ENCODE measurements at regions not wholly inside any gene's neighbourhood (a gene's known extent, or its start where the extent isn't known, plus 50 kb on each side); places are given as distances from the start of the nearest gene placed in this dataset.
A peak's percentile ranks its signal among the peaks of the same experiment; 100 is the strongest.

DNA sequence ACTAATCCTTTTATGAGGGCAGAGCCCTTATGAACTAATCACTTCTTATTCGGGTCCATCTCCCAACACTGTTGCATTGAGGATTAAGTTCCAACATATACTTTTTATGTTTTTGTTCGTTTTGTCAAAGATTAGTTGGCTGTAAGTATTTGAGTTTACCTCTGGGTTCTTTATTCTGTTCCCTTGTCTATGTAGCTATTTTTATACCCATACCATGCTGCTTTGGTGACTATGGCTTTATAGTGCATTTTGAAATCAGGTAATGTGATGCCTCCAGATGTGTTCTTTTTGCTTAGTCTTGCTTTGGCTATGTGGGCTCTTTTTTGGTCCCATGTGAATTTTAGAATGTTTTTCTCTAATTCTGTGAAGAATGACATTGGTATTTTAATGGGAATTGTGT lies 166.4 kb upstream of the KCNMB2 start:
- DNase-seq (ENCODE audit: low read depth), result no peak
- no peak for TF ChIP-seq CTCF (conservative IDR thresholded peaks at IDR 0.05; ENCODE audit: low read length)
- no peak overlapping the region for H3K4me3 ChIP-seq (ENCODE audit: low read length)

DNA sequence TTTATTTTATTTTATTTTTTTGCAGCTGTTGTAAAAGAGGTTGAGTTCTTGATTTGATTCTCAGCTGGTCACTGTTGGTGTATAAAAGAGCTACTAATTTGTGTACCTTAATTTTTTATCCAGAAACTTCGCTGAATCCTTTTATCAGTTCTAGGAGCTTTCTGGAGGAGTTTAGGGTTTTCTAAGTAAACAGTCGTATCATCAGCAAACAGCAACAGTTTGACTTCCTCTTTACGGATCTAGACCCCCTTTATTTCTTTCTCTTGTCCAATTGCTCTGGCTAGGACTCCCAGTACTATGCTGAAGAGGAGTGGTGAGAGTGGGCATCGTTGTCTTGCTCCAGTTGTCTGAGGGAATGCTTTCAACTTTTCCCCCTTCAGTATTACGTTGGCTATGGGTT lies 165.8 kb upstream of the KCNMB2 start:
- TF ChIP-seq CTCF (conservative IDR thresholded peaks at IDR 0.05; ENCODE audit: low read length), result no peak
- no peak overlapping the region for H3K4me3 ChIP-seq (ENCODE audit: low read length)
- no peak for DNase-seq (ENCODE audit: low read depth)

- H3K4me3 ChIP-seq (ENCODE audit: low read length), result no peak overlapping the region
- peak; percentile 15 for DNase-seq (ENCODE audit: low read depth)
- TF ChIP-seq CTCF (conservative IDR thresholded peaks at IDR 0.05; ENCODE audit: low read length), result no peak
These were observed 154.7 kb upstream of the KCNMB2 start for GRCh38 chr3:178381555-178381954.

GRCh38 chr3:178381971-178382448 lies 154.2 kb upstream of the KCNMB2 start:
- TF ChIP-seq CTCF (conservative IDR thresholded peaks at IDR 0.05; ENCODE audit: low read length), result no peak
- H3K4me3 ChIP-seq (ENCODE audit: low read length), result no peak overlapping the region
- DNase-seq (ENCODE audit: low read depth), result peak; percentile 72

DNA sequence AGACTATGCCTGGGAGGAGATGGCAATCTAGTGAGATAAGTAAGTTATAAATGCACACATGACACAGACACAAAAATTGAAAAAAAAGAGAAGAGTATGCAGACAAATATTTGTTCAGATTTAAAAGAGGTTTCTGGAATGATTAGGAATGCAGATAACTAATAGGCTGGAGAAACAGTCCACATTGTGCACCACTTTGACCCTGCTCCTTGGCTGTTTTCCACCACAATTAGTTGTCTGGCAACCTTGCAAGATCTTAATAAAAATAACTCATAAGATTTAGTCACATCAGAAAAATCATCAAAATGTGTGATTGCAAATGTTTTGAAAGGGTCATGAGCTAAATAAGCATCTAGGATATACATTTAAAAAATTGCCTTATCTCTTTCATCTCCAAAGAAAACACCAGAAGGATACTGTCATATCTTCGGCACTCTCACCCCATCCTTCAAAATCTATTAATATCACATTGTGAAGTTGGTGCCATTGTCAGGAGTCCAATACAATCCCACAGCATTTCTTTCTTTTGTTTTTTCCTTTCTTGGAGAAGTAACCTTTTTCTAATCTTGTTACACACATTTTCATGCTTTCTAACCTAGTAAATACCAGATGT lies 153.7 kb upstream of the KCNMB2 start:
- TF ChIP-seq CTCF (conservative IDR thresholded peaks at IDR 0.05; ENCODE audit: low read length), result no peak
- DNase-seq (ENCODE audit: low read depth), result peak; percentile 98
- H3K4me3 ChIP-seq (ENCODE audit: low read length), result no peak overlapping the region

DNA sequence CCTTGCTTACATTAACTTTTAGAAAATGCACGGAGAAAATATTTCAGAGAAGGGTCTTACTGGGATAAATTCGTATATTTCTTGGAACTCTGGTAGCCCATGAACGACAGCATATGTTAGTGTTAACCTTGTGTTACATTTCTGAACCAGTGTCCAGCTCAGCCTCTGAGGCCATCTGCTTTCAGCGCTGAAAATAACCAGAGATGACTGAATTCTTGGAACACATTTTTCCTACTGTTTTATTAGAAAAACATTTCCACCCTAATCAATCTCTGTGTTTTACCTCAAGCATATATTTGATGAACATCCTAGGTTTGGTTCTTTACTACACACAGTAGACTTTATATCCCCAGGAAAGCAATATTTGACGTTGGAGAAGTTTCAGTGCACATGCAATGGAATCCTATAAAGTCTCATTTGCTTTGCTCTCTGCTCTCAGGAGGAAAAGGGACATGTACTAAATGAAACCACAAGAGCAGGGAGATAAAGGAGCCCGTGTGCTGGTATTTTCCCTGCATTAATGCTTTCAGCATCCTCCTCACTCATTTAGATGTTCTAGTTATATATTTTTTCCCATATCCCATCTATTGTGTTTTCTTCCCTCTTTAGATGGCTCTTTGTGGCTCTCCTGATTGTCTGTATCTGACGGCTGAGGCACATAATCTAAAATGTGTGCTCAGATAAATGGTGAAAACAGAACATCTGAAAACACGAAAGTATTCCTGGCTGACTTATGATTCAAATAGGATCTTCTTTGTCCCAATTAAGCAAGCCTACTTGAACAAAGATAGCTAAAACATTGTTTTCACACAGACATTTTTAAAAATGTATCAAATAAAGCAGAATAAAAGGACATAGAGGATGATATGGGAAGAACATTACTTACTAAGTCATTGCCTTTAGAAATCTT lies 151.7 kb upstream of the KCNMB2 start:
- no peak overlapping the region for H3K4me3 ChIP-seq (ENCODE audit: low read length)
- peak; percentile 12; the same call in 1 of the 2 replicates for TF ChIP-seq CTCF (conservative IDR thresholded peaks at IDR 0.05; ENCODE audit: low read length)
- DNase-seq (ENCODE audit: low read depth), result peak; percentile 31

Data from AG10803 (cell line).